Right lobe of liver (tissue), 4 donors: ENCODE measurements at regions not wholly inside any gene's neighbourhood (a gene's known extent, or its start where the extent isn't known, plus 50 kb on each side); places are given as distances from the start of the nearest gene placed in this dataset.

ENCODE experiments used
- POLR2A ChIP-seq: fragments of 450-650 bp; IDR thresholded peaks from one replicate; pipeline ENCODE4 v1.6.1; 2017; ENCODE audit warnings: antibody characterized with exemption, mild to moderate bottlenecking
- TF ChIP-seq, protein P1 (sequence below), 4 donors: fragments of 200-600 bp in 3 of 4; fragments of 450-650 bp in 1 of 4; IDR thresholded peaks; one replicate each; pipeline versions ENCODE4 v1.5.1 to v1.8.0; 2016 to 2022; ENCODE audit warnings: antibody characterized with exemption in 4 of 4, mild to moderate bottlenecking in 2 of 4
- donor health status: DM: no; HTN: no; CAD: no.
- donor health status: DM: no; HTN: no; CAD: no.
- donor health status: DM: no; HTN: yes; CAD: no.

DNA sequence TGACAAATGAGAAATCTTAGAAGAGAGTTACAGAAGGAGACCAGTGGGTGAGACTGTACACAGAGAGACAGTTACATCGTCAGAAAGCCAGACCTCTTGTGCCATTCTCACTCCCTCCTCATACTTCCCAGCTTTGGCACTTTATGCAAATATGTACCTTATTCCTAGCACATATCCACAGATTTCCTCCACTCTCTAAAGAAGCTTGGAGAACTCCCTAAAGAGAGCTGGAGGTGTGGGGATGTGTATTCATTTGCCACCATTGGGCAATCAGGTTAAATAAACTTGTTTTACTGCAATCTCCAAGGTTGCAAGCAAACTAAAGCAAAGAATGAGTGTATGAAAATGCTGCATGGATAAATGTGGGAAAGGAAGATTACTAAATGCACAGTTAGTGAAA is 380.9 kb upstream of the PRMT6 start:
- TF ChIP-seq, protein P1, sequence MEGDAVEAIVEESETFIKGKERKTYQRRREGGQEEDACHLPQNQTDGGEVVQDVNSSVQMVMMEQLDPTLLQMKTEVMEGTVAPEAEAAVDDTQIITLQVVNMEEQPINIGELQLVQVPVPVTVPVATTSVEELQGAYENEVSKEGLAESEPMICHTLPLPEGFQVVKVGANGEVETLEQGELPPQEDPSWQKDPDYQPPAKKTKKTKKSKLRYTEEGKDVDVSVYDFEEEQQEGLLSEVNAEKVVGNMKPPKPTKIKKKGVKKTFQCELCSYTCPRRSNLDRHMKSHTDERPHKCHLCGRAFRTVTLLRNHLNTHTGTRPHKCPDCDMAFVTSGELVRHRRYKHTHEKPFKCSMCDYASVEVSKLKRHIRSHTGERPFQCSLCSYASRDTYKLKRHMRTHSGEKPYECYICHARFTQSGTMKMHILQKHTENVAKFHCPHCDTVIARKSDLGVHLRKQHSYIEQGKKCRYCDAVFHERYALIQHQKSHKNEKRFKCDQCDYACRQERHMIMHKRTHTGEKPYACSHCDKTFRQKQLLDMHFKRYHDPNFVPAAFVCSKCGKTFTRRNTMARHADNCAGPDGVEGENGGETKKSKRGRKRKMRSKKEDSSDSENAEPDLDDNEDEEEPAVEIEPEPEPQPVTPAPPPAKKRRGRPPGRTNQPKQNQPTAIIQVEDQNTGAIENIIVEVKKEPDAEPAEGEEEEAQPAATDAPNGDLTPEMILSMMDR (IDR thresholded peaks at IDR 0.05): no peak
- TF ChIP-seq POLR2A: no peak
